K562 (cell line): ENCODE measurements at regions not wholly inside any gene's neighbourhood (a gene's known extent, or its start where the extent isn't known, plus 50 kb on each side); places are given as distances from the start of the nearest gene placed in this dataset.
A peak's percentile ranks its signal among the peaks of the same experiment; 100 is the strongest.

Experiments used
- ATF7 ChIP-seq: fragments of 450-650 bp; IDR thresholded peaks from 2 replicates; pipeline ENCODE4 v1.7.1; 2014; ENCODE audit warnings: mild to moderate bottlenecking, moderate library complexity
- CBFA2T2 ChIP-seq: fragments of 450-650 bp; conservative IDR thresholded peaks from 2 replicates; pipeline ENCODE4 v1.6.1; 2017; ENCODE audit warnings: mild to moderate bottlenecking
- CC2D1A ChIP-seq: fragments of 450-650 bp; IDR thresholded peaks from 2 replicates; pipeline ENCODE4 v1.6.1; 2017; ENCODE audit warnings: mild to moderate bottlenecking
- CEBPB ChIP-seq: fragments of 450-650 bp; IDR thresholded peaks from 2 replicates; pipeline ENCODE4 v1.6.1; 2016; ENCODE audit warnings: missing genetic modification characterization, missing compliant biosample characterization
- CXXC5 ChIP-seq: fragments of 250-450 bp; sonication (Bioruptor Pico); IDR thresholded peaks from 2 replicates; pipeline ENCODE4 v1.8.0; 2022; ENCODE audit warnings: inconsistent platforms, mild to moderate bottlenecking, moderate library complexity
- EP300 ChIP-seq: IDR thresholded peaks from 2 replicates; pipeline ENCODE4 v1.6.1; 2012; ENCODE audit warnings: low read length, improper control_type of control experiment
- ETV1 ChIP-seq: fragments of 450-650 bp; conservative IDR thresholded peaks from 2 replicates; pipeline ENCODE4 v1.6.1; 2016; ENCODE audit warnings: missing genetic modification characterization, control low read depth, low read depth, missing compliant biosample characterization
- FOXM1 ChIP-seq, 2 experiments: fragments of 450-650 bp in 1 of 2; sonication (generic) in 1 of 2; formaldehyde crosslinking in 1 of 2; IDR thresholded peaks; 2 replicates each; pipeline versions ENCODE4 v1.6.1 to v1.9.0; 2017 to 2022; ENCODE audit warnings: low read depth in 2 of 2, mild to moderate bottlenecking in 2 of 2, missing genetic modification reagents in 1 of 2, moderate library complexity in 1 of 2
- JUND ChIP-seq, 2 experiments: IDR thresholded peaks; 2 replicates in 1 of 2; 3 replicates in 1 of 2; pipeline ENCODE4 v1.6.1; 2011; ENCODE audit warnings: borderline replicate concordance in 2 of 2, low read depth in 2 of 2, low read length in 2 of 2, improper control_type of control experiment in 1 of 2, missing biosample characterization in 1 of 2, missing genetic modification characterization in 1 of 2, missing genetic modification reagents in 1 of 2
- LEF1 ChIP-seq: fragments of 450-650 bp; IDR thresholded peaks from 2 replicates; pipeline ENCODE4 v1.6.1; 2016; ENCODE audit warnings: mild to moderate bottlenecking
- MLLT1 ChIP-seq, 2 experiments: fragments of 450-650 bp; IDR thresholded peaks; 2 replicates each; pipeline ENCODE4 v1.6.1; 2016
- MTA1 ChIP-seq: fragments of 450-650 bp; IDR thresholded peaks from 2 replicates; pipeline ENCODE4 v1.6.1; 2017; ENCODE audit warnings: borderline replicate concordance
- NBN ChIP-seq: fragments of 450-650 bp; IDR thresholded peaks from 2 replicates; pipeline ENCODE4 v1.6.1; 2016; ENCODE audit warnings: low read depth, mild to moderate bottlenecking
- NCOA1 ChIP-seq: fragments of 450-650 bp; IDR thresholded peaks from 2 replicates; pipeline ENCODE4 v1.6.1; 2016; ENCODE audit warnings: low read depth
- NEUROD1 ChIP-seq: fragments of 150-350 bp; IDR thresholded peaks from 2 replicates; pipeline ENCODE4 v1.6.1; 2014; ENCODE audit warnings: borderline replicate concordance, low read length, low read depth; ENCODE audit not compliant: partially characterized antibody
- SMARCC2 ChIP-seq: fragments of 450-650 bp; IDR thresholded peaks from 2 replicates; pipeline ENCODE4 v1.6.1; 2017; ENCODE audit warnings: antibody characterized with exemption, moderate library complexity, mild to moderate bottlenecking, low read depth
- SMARCE1 ChIP-seq: fragments of 450-650 bp; IDR thresholded peaks from 2 replicates; pipeline ENCODE4 v1.7.1; 2016; ENCODE audit warnings: mild to moderate bottlenecking
- TCF3 ChIP-seq: sonication (generic); formaldehyde crosslinking; IDR thresholded peaks from 2 replicates; pipeline ENCODE4 v1.4.0; 2020; ENCODE audit warnings: mild to moderate bottlenecking, missing genetic modification reagents
- TRIM24 ChIP-seq, 2 experiments: fragments of 450-650 bp; IDR thresholded peaks; 2 replicates each; pipeline ENCODE4 v1.6.1; 2016
- ZNF695 ChIP-seq: fragments of 450-650 bp; formaldehyde crosslinking; IDR thresholded peaks from 2 replicates; pipeline ENCODE4 v1.4.0; 2020; ENCODE audit warnings: mild to moderate bottlenecking, moderate library complexity
- TF ChIP-seq, protein P1 (sequence below): sonication (generic); IDR thresholded peaks from 2 replicates; pipeline ENCODE4 v1.6.1; 2016
- TF ChIP-seq, protein P2 (sequence below), 2 experiments: fragments of 450-650 bp; IDR thresholded peaks; 2 replicates each; pipeline ENCODE4 v1.6.1; 2018; ENCODE audit warnings: mild to moderate bottlenecking in 2 of 2, low read depth in 1 of 2; ENCODE audit not compliant: partially characterized antibody in 2 of 2
- TF ChIP-seq, protein P3 (sequence below): fragments of 200-800 bp; sonication (Bioruptor generic); IDR thresholded peaks from 2 replicates; pipeline ENCODE4 v1.6.1; 2017; ENCODE audit warnings: missing genetic modification characterization, missing compliant biosample characterization

DNA sequence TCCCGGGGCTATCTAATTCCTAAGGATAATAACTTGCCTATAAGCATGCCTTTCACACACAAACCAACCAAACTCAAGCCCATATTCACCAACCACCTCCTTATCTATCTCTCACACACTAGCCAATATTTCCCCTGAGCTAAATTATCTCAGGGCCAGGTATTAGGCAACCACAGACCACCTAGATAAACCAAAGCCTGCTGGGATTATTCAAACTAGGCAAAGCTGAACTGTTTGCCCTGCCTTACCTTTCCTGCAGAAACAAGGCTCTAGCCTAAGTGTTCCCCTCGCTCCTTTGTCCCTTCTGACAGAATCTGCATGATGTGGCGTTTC is 114.7 kb upstream of the EEA1 start (continued):
- TF ChIP-seq, protein P1, sequence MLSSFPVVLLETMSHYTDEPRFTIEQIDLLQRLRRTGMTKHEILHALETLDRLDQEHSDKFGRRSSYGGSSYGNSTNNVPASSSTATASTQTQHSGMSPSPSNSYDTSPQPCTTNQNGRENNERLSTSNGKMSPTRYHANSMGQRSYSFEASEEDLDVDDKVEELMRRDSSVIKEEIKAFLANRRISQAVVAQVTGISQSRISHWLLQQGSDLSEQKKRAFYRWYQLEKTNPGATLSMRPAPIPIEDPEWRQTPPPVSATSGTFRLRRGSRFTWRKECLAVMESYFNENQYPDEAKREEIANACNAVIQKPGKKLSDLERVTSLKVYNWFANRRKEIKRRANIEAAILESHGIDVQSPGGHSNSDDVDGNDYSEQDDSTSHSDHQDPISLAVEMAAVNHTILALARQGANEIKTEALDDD = peak; percentile 84
- no peak for TF ChIP-seq ZNF695 (CRISPR knock-in tag)
- no peak; the same call in 1 of the 2 replicates for TF ChIP-seq JUND (IDR thresholded peaks at IDR 0.05; ENCODE audit: borderline replicate concordance, low read depth, low read length)
- no peak for TF ChIP-seq JUND (tag; IDR thresholded peaks at IDR 0.05; ENCODE audit: borderline replicate concordance, low read depth, low read length)
- peak; percentile 63 for TF ChIP-seq MTA1
- 0 out of 2 replicates have a peak, but pooled peaks have one; percentile 71 for TF ChIP-seq CC2D1A
- peak; percentile 88 for TF ChIP-seq CEBPB (tag)
- TF ChIP-seq, protein P2, sequence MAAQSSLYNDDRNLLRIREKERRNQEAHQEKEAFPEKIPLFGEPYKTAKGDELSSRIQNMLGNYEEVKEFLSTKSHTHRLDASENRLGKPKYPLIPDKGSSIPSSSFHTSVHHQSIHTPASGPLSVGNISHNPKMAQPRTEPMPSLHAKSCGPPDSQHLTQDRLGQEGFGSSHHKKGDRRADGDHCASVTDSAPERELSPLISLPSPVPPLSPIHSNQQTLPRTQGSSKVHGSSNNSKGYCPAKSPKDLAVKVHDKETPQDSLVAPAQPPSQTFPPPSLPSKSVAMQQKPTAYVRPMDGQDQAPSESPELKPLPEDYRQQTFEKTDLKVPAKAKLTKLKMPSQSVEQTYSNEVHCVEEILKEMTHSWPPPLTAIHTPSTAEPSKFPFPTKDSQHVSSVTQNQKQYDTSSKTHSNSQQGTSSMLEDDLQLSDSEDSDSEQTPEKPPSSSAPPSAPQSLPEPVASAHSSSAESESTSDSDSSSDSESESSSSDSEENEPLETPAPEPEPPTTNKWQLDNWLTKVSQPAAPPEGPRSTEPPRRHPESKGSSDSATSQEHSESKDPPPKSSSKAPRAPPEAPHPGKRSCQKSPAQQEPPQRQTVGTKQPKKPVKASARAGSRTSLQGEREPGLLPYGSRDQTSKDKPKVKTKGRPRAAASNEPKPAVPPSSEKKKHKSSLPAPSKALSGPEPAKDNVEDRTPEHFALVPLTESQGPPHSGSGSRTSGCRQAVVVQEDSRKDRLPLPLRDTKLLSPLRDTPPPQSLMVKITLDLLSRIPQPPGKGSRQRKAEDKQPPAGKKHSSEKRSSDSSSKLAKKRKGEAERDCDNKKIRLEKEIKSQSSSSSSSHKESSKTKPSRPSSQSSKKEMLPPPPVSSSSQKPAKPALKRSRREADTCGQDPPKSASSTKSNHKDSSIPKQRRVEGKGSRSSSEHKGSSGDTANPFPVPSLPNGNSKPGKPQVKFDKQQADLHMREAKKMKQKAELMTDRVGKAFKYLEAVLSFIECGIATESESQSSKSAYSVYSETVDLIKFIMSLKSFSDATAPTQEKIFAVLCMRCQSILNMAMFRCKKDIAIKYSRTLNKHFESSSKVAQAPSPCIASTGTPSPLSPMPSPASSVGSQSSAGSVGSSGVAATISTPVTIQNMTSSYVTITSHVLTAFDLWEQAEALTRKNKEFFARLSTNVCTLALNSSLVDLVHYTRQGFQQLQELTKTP (IDR thresholded peaks at IDR 0.05; ENCODE audit: low read depth in 1 of 2, partially characterized antibody in 2 of 2) = peak in 1 of 2 experiments; percentile 41
- TF ChIP-seq, protein P3, sequence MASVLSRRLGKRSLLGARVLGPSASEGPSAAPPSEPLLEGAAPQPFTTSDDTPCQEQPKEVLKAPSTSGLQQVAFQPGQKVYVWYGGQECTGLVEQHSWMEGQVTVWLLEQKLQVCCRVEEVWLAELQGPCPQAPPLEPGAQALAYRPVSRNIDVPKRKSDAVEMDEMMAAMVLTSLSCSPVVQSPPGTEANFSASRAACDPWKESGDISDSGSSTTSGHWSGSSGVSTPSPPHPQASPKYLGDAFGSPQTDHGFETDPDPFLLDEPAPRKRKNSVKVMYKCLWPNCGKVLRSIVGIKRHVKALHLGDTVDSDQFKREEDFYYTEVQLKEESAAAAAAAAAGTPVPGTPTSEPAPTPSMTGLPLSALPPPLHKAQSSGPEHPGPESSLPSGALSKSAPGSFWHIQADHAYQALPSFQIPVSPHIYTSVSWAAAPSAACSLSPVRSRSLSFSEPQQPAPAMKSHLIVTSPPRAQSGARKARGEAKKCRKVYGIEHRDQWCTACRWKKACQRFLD = 0 out of 2 replicates have a peak, but pooled peaks have one; percentile 36
- peak; percentile 44; the same call in 1 of the 2 replicates for TF ChIP-seq ATF7
- TF ChIP-seq TRIM24 (IDR thresholded peaks at IDR 0.05) = peak; percentile 87 to 88
- peak; percentile 78 for TF ChIP-seq FOXM1 (IDR thresholded peaks at IDR 0.05; ENCODE audit: low read depth)
- TF ChIP-seq FOXM1 (CRISPR knock-in tag; IDR thresholded peaks at IDR 0.05; ENCODE audit: low read depth) = no peak
- TF ChIP-seq NEUROD1 = no peak
- peak; percentile 41; the same call in 1 of the 2 replicates for TF ChIP-seq NCOA1
- TF ChIP-seq TCF3 (CRISPR knock-in tag) = peak; percentile 90
- peak in 1 of 2 experiments; percentile 92; a peak in 2 of 4 replicates for TF ChIP-seq MLLT1 (IDR thresholded peaks at IDR 0.05)
- peak; percentile 90 for TF ChIP-seq CBFA2T2
- TF ChIP-seq SMARCC2 = peak; percentile 73; the same call in 1 of the 2 replicates
- TF ChIP-seq LEF1 = peak; percentile 69; the same call in 1 of the 2 replicates
- TF ChIP-seq EP300 = peak; percentile 76
- peak; percentile 89 for TF ChIP-seq SMARCE1
- TF ChIP-seq NBN = peak; percentile 76; the same call in 1 of the 2 replicates
- TF ChIP-seq ETV1 (tag) = no peak
- TF ChIP-seq CXXC5 (CRISPR knock-in tag) = peak; percentile 21; the same call in 1 of the 2 replicates
